AG10803 (cell line): ENCODE measurements at regions not wholly inside any gene's neighbourhood (a gene's known extent, or its start where the extent isn't known, plus 50 kb on each side); places are given as distances from the start of the nearest gene placed in this dataset.

ENCODE experiments used
- DNase-seq: peaks from one replicate; pipeline ENCODE4 v3.0.0; 2010; ENCODE audit warnings: low read depth
- H3K4me3 ChIP-seq: 2 replicates; pipeline ENCODE4 v1.5.1; 2011; ENCODE audit warnings: mild to moderate bottlenecking, low read length, control low read depth
- CTCF ChIP-seq: conservative IDR thresholded peaks from 2 replicates; pipeline ENCODE4 v1.5.1; 2011; ENCODE audit warnings: mild to moderate bottlenecking, low read length, control low read depth, inconsistent platforms

GRCh38 chr6:133610971-133611370 lies 277.9 kb upstream of the TCF21 start:
- peak; percentile 22 for DNase-seq
- no peak for TF ChIP-seq CTCF
- H3K4me3 ChIP-seq, result no peak overlapping the region

- no peak for TF ChIP-seq CTCF
- no peak overlapping the region for H3K4me3 ChIP-seq
- no peak for DNase-seq
Observed at GRCh38 chr6:133612459-133612858, 276.5 kb upstream of the TCF21 start.

- DNase-seq, result no peak
- no peak overlapping the region for H3K4me3 ChIP-seq
- no peak for TF ChIP-seq CTCF
Observed at GRCh38 chr6:133613211-133613610, 275.7 kb upstream of the TCF21 start.

GRCh38 chr6:133621751-133622150 lies 267.2 kb upstream of the TCF21 start:
- DNase-seq, result peak; percentile 50
- H3K4me3 ChIP-seq, result no peak overlapping the region
- TF ChIP-seq CTCF, result no peak

GRCh38 chr6:133623065-133623464 lies 265.8 kb upstream of the TCF21 start:
- DNase-seq, result peak; percentile 93
- no peak for TF ChIP-seq CTCF

GRCh38 chr6:133623621-133624020 lies 265.3 kb upstream of the TCF21 start:
- no peak for DNase-seq
- no peak overlapping the region for H3K4me3 ChIP-seq

More at GRCh38 chr6:133623065-133623464, 265.8 kb upstream of the TCF21 start:
- H3K4me3 ChIP-seq, result no peak overlapping the region

More at GRCh38 chr6:133623621-133624020, 265.3 kb upstream of the TCF21 start:
- TF ChIP-seq CTCF, result no peak
